Psoas muscle (tissue), 7 donors: ENCODE measurements at regions not wholly inside any gene's neighbourhood (a gene's known extent, or its start where the extent isn't known, plus 50 kb on each side); places are given as distances from the start of the nearest gene placed in this dataset.

Source experiments
- ATAC-seq, 4 donors: fragments of 200-7000 bp; cut with Tn5 transposase; one replicate each; pipeline ENCODE4 v1.9.1; 2020; ENCODE audit warnings: moderate library complexity in 3 of 4, mild to moderate bottlenecking in 2 of 4
- DNase-seq, 2 donors: peaks; one replicate each; pipeline ENCODE4 v3.0.0-alpha.2; 2020
- H3K27ac ChIP-seq: fragments of 200-600 bp; one replicate; pipeline ENCODE4 v1.8.0; 2022
- H3K27me3 ChIP-seq, 3 donors: fragments of 200-600 bp in 1 of 3; one replicate each; pipeline versions ENCODE4 v1.6.1 to v1.8.0; 2013 to 2022; ENCODE audit warnings: low read length in 2 of 3, mild to moderate bottlenecking in 2 of 3, moderate library complexity in 1 of 3; ENCODE audit not compliant: insufficient read depth in 3 of 3
- H3K36me3 ChIP-seq, 2 donors: fragments of 200-600 bp in 1 of 2; one replicate each; pipeline versions ENCODE4 v1.6.1 to v1.8.0; 2013 to 2022; ENCODE audit warnings: low read depth in 1 of 2, mild to moderate bottlenecking in 1 of 2, moderate library complexity in 1 of 2; ENCODE audit not compliant: insufficient read depth in 1 of 2
- H3K4me1 ChIP-seq: fragments of 200-600 bp; one replicate; pipeline ENCODE4 v1.8.0; 2022
- H3K4me3 ChIP-seq: fragments of 200-600 bp; one replicate; pipeline ENCODE4 v1.8.0; 2022; ENCODE audit warnings: mild to moderate bottlenecking
- H3K9me3 ChIP-seq: fragments of 200-600 bp; one replicate; pipeline ENCODE4 v1.8.0; 2022
- CTCF ChIP-seq: fragments of 200-600 bp; IDR thresholded peaks from one replicate; pipeline ENCODE4 v1.8.0; 2022; ENCODE audit warnings: antibody characterized with exemption
- WGBS, 3 donors: extraction: QIAGEN DNeasy Blood & Tissue Kit; methylation state at CpG; one replicate each; pipeline versions ENCODE4 v1.1.6 to v1.1.7; 2013; 5-methylcytosine and 5-hydroxymethylcytosine counted together
- intact Hi-C, 2 donors: fragments of 100-400 bp; cut with DNase I; formaldehyde crosslinking; loops; one replicate each; pipeline versions ENCODE4 v1.11.0 to v1.14.2; 2022
- donor health status: healthy with polysubstance abuse.
- donor health status: DM: no; HTN: no; CAD: no; lungs with moderate emphysema.
- donor health status: Bipolar disorder and iron deficiency.
- donor health status: healthy.
- donor health status: DM: yes; HTN: yes; CAD: no.
- donor health status: DM: no; HTN: no; CAD: no.
- donor health status: DM: yes; HTN: yes; CAD: no.

- no peaks in the 10 kb centered on the region for H3K9me3 ChIP-seq
- intact Hi-C loops = no loop called here
- no peak for DNase-seq
- H3K4me1 ChIP-seq = no peaks in the 10 kb centered on the region
- no peak overlapping the region for H3K27ac ChIP-seq
- peaks cover 0 to 40% (median 0%) of the 10 kb centered on the region in 3 donors for H3K27me3 ChIP-seq
- no peaks in the 10 kb centered on the region for H3K36me3 ChIP-seq
- H3K4me3 ChIP-seq = no peak overlapping the region
- TF ChIP-seq CTCF = no peak
- WGBS, 3 donors = 90 to 96% (median 95%) methylated on average over 2 of the region's 2 CpGs
- ATAC-seq = no peak
Observed at GRCh38 chrX:42386681-42387080, 391.3 kb downstream of the PPP1R2C start.

GRCh38 chrX:42385730-42386129 is 392.2 kb downstream of the PPP1R2C start:
- Histone ChIP-seq H3K27ac (no peak overlapping the region), H3K9me3 (no peaks in the 10 kb centered on the region), H3K4me1 (no peaks in the 10 kb centered on the region), H3K27me3 (peaks cover 0 to 44% (median 0%) of the 10 kb centered on the region in 3 donors), H3K36me3 (no peaks in the 10 kb centered on the region), H3K4me3 (no peak overlapping the region)
- ATAC-seq = no peak
- no peak for TF ChIP-seq CTCF
- DNase-seq = no peak
- WGBS, 3 donors = 67 to 80% (median 76%) methylated on average over 2 of the region's 2 CpGs
- intact Hi-C loops = no loop called here

GRCh38 chrX:42384956-42385355 is 393.0 kb downstream of the PPP1R2C start:
- no peak for DNase-seq
- intact Hi-C loops = no loop called here
- 14 to 17% (median 16%) methylated on average over 1 of the region's 1 CpG for WGBS, 3 donors
- ATAC-seq = no peak
- Histone ChIP-seq H3K4me3 (no peak overlapping the region), H3K27me3 (peaks cover 0 to 44% (median 0%) of the 10 kb centered on the region in 3 donors), H3K9me3 (no peaks in the 10 kb centered on the region), H3K4me1 (no peaks in the 10 kb centered on the region), H3K36me3 (no peaks in the 10 kb centered on the region), H3K27ac (no peak overlapping the region)
- TF ChIP-seq CTCF = no peak

GRCh38 chrX:42378857-42379256 is 399.1 kb downstream of the PPP1R2C start:
- H3K9me3 ChIP-seq = no peaks in the 10 kb centered on the region
- H3K36me3 ChIP-seq = no peaks in the 10 kb centered on the region
- no peak for TF ChIP-seq CTCF
- H3K4me3 ChIP-seq = no peak overlapping the region
- intact Hi-C loops = no loop called here
- no peaks in the 10 kb centered on the region for H3K4me1 ChIP-seq
- 66 to 100% (median 89%) methylated on average over 1 of the region's 1 CpG for WGBS, 3 donors
- H3K27me3 ChIP-seq = peaks cover 0 to 10% (median 0%) of the 10 kb centered on the region in 3 donors
- H3K27ac ChIP-seq = no peak overlapping the region
- ATAC-seq (no peak), DNase-seq (no peak)

GRCh38 chrX:42375086-42375485 is 402.9 kb downstream of the PPP1R2C start:
- no peak for ATAC-seq
- DNase-seq = no peak
- peaks cover 0 to 16% (median 0%) of the 10 kb centered on the region in 3 donors for H3K27me3 ChIP-seq
- no peak overlapping the region for H3K4me3 ChIP-seq
- H3K4me1 ChIP-seq = no peaks in the 10 kb centered on the region
- no peaks in the 10 kb centered on the region for H3K9me3 ChIP-seq
- H3K36me3 ChIP-seq = no peaks in the 10 kb centered on the region
- intact Hi-C loops = no loop called here
- WGBS, 3 donors = 76 to 83% (median 82%) methylated on average over 4 to 7 of the region's 7 CpGs
- no peak for TF ChIP-seq CTCF
- no peak overlapping the region for H3K27ac ChIP-seq
